GM12864 (cell line): ENCODE measurements at regions not wholly inside any gene's neighbourhood (a gene's known extent, or its start where the extent isn't known, plus 50 kb on each side); places are given as distances from the start of the nearest gene placed in this dataset.

Source experiments
- DNase-seq: peaks from one replicate; pipeline ENCODE4 v3.0.0-alpha.2; 2011; ENCODE audit warnings: low read depth
- H3K4me3 ChIP-seq: 2 replicates; pipeline ENCODE4 v1.5.1; 2011; ENCODE audit warnings: mild to moderate bottlenecking, low read depth, low read length, control low read depth
- CTCF ChIP-seq: IDR thresholded peaks from 2 replicates; pipeline ENCODE4 v1.5.1; 2011; ENCODE audit warnings: low read depth, mild to moderate bottlenecking, moderate library complexity, low read length, control low read depth, inconsistent platforms; ENCODE audit errors: missing control alignments

GRCh38 chr1:194821091-194821490, 1634.7 kb upstream of the B3GALT2 start:
- TF ChIP-seq CTCF = no peak
- DNase-seq = no peak
- H3K4me3 ChIP-seq = no peak overlapping the region

GRCh38 chr1:194818674-194819073, 1632.3 kb upstream of the B3GALT2 start:
- no peak for TF ChIP-seq CTCF

GRCh38 chr1:194816859-194817258, 1630.4 kb upstream of the B3GALT2 start:
- no peak overlapping the region for H3K4me3 ChIP-seq
- TF ChIP-seq CTCF = no peak
- no peak for DNase-seq

More at GRCh38 chr1:194818674-194819073, 1632.3 kb upstream of the B3GALT2 start:
- no peak for DNase-seq
- no peak overlapping the region for H3K4me3 ChIP-seq

GRCh38 chr1:194813096-194813495, 1626.7 kb upstream of the B3GALT2 start:
- DNase-seq = no peak

GRCh38 chr1:194809665-194810064, 1623.3 kb upstream of the B3GALT2 start:
- no peak for DNase-seq
- TF ChIP-seq CTCF = no peak
- H3K4me3 ChIP-seq = no peak overlapping the region

More at GRCh38 chr1:194813096-194813495, 1626.7 kb upstream of the B3GALT2 start:
- no peak overlapping the region for H3K4me3 ChIP-seq
- TF ChIP-seq CTCF = no peak

- DNase-seq = no peak
- H3K4me3 ChIP-seq = no peak overlapping the region
- no peak for TF ChIP-seq CTCF
Observed at GRCh38 chr1:194809215-194809614, 1622.8 kb upstream of the B3GALT2 start.

GRCh38 chr1:194807530-194808220, 1621.3 kb upstream of the B3GALT2 start:
- no peak for TF ChIP-seq CTCF
- no peak for DNase-seq
- H3K4me3 ChIP-seq = no peak overlapping the region
